Mesendoderm (in vitro differentiated cells): ENCODE measurements at regions not wholly inside any gene's neighbourhood (a gene's known extent, or its start where the extent isn't known, plus 50 kb on each side); places are given as distances from the start of the nearest gene placed in this dataset.

Experiments
- DNase-seq: peaks from one replicate; pipeline ENCODE4 v3.0.0; 2013
- H2AK5ac ChIP-seq: 2 replicates; pipeline ENCODE4 v1.6.1; 2013; ENCODE audit warnings: low read length, inconsistent platforms
- H2BK120ac ChIP-seq: 2 replicates; pipeline ENCODE4 v1.6.1; 2013; ENCODE audit warnings: low read depth, mild to moderate bottlenecking, low read length, moderate library complexity, mixed read lengths
- H2BK15ac ChIP-seq: replicated peaks from 2 replicates; pipeline ENCODE4 v1.6.1; 2013; ENCODE audit warnings: low read depth, mild to moderate bottlenecking, moderate library complexity
- H2BK5ac ChIP-seq: 2 replicates; pipeline ENCODE4 v1.6.1; 2013; ENCODE audit warnings: low read length, inconsistent platforms
- H3K18ac ChIP-seq: 2 replicates; pipeline ENCODE4 v1.6.1; 2013; ENCODE audit warnings: mild to moderate bottlenecking, low read length, mixed read lengths
- H3K23ac ChIP-seq: one replicate; pipeline ENCODE4 v1.6.1; 2013; ENCODE audit warnings: low read length
- H3K27ac ChIP-seq: 2 replicates; pipeline ENCODE4 v1.5.1; 2013; ENCODE audit warnings: low read depth, mild to moderate bottlenecking, inconsistent platforms, low read length, moderate library complexity
- H3K27me3 ChIP-seq: 2 replicates; pipeline ENCODE4 v1.6.1; 2013; ENCODE audit warnings: low read length, control low read depth, mild to moderate bottlenecking, inconsistent platforms; ENCODE audit not compliant: insufficient read depth, poor library complexity
- H3K36me3 ChIP-seq: 2 replicates; pipeline ENCODE4 v1.6.1; 2013; ENCODE audit warnings: low read length, inconsistent platforms; ENCODE audit not compliant: control insufficient read depth, insufficient read depth
- H3K4ac ChIP-seq: one replicate; pipeline ENCODE4 v1.6.1; 2013; ENCODE audit warnings: low read depth, mild to moderate bottlenecking, low read length, moderate library complexity
- H3K4me1 ChIP-seq: 2 replicates; pipeline ENCODE4 v1.6.1; 2013; ENCODE audit warnings: low read depth, low read length, inconsistent platforms; ENCODE audit not compliant: control insufficient read depth
- H3K4me2 ChIP-seq: 2 replicates; pipeline ENCODE4 v1.6.1; 2013; ENCODE audit warnings: low read length
- H3K4me3 ChIP-seq: 2 replicates; pipeline ENCODE4 v1.5.1; 2013; ENCODE audit warnings: mild to moderate bottlenecking, low read length
- H3K56ac ChIP-seq: one replicate; pipeline ENCODE4 v1.6.1; 2013; ENCODE audit warnings: low read length
- H3K79me1 ChIP-seq: 2 replicates; pipeline ENCODE4 v1.6.1; 2013; ENCODE audit warnings: low read length, inconsistent platforms
- H3K79me2 ChIP-seq: 2 replicates; pipeline ENCODE4 v1.6.1; 2013; ENCODE audit warnings: mild to moderate bottlenecking, low read length; ENCODE audit not compliant: control insufficient read depth, insufficient read depth
- H3K9ac ChIP-seq: 2 replicates; pipeline ENCODE4 v1.6.1; 2013; ENCODE audit warnings: low read length, inconsistent platforms
- H4K5ac ChIP-seq: one replicate; pipeline ENCODE4 v1.6.1; 2013; ENCODE audit warnings: low read length
- H4K8ac ChIP-seq: one replicate; pipeline ENCODE4 v1.6.1; 2013; ENCODE audit warnings: low read depth, mild to moderate bottlenecking, control low read depth, low read length, moderate library complexity
- WGBS: extraction: QIAGEN DNeasy Blood & Tissue Kit; methylation state at CpG from one replicate; pipeline ENCODE4 v1.1.7; 2013; ENCODE audit warnings: low lambda C conversion rate, missing lambda C conversion rate; ENCODE audit not compliant: insufficient coverage; ENCODE audit errors: extremely low coverage; 5-methylcytosine and 5-hydroxymethylcytosine counted together

DNA sequence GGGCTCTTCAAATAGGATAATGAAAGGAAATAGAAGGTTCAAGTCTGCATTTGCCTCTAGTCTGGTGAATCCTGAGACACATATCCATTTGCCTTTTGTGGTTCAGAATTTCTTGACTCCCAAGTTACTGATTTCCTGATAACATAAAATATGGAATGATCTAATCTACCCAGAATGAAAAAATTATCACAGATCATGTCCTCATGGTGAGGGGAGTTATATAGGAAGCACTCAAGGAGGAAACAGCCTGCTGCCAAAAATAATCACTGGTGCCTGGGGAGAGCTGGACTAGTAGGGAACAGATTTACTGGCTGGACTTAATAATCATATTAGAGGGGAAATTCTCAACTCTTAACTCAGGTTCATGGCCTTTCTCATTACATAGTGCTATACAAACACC is 95.5 kb upstream of the STK17B start:
- no peak overlapping the region for H3K4me3 ChIP-seq

DNA sequence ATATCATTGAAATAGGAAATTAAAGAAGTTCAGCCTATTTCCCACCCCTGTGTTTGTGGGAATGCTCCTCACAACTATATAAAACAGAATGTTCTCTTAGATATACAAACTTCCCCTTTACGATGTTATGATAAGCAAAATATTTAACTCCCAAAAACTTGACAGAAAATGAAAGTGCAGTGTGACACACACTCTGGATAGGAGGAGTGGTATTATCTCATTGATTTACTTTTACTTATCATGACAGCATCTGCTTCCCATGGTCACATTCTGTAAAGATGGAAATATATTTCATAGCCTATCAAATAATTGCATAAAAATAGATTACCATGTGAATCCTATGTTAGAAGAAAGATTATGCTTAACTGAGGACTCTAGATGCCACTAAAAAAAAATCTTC is 96.6 kb upstream of the STK17B start:
- no peak overlapping the region for H3K4ac ChIP-seq
- no peak overlapping the region for H4K5ac ChIP-seq
- no peak overlapping the region for H3K23ac ChIP-seq
- H3K36me3 ChIP-seq: no peaks in the 10 kb centered on the region
- no peak overlapping the region for H2BK15ac ChIP-seq
- H3K4me2 ChIP-seq: no peak overlapping the region
- no peak overlapping the region for H3K18ac ChIP-seq
- H4K8ac ChIP-seq: no peak overlapping the region
- H3K27ac ChIP-seq: no peak overlapping the region
- no peak overlapping the region for H3K56ac ChIP-seq
- no peak for DNase-seq
- H3K79me2 ChIP-seq: no peaks in the 10 kb centered on the region
- no peaks in the 10 kb centered on the region for H3K4me1 ChIP-seq
- H3K27me3 ChIP-seq: no peaks in the 10 kb centered on the region
- no peaks in the 10 kb centered on the region for H3K79me1 ChIP-seq
- no peak overlapping the region for H2BK5ac ChIP-seq
- no peak overlapping the region for H2AK5ac ChIP-seq
- H3K4me3 ChIP-seq: no peak overlapping the region
- no CpG with 5 or more reads among the region's 1 CpG for WGBS
- no peak overlapping the region for H3K9ac ChIP-seq
- H2BK120ac ChIP-seq: no peak overlapping the region

More for the DNA sequence above, 95.5 kb upstream of the STK17B start:
- H3K79me1 ChIP-seq: no peaks in the 10 kb centered on the region
- no peak overlapping the region for H2BK120ac ChIP-seq
- H3K4me1 ChIP-seq: no peaks in the 10 kb centered on the region
- H2BK5ac ChIP-seq: no peak overlapping the region
- H4K8ac ChIP-seq: no peak overlapping the region
- no peak overlapping the region for H2BK15ac ChIP-seq
- no peak for DNase-seq
- no peak overlapping the region for H3K18ac ChIP-seq
- no peak overlapping the region for H3K56ac ChIP-seq
- no peak overlapping the region for H4K5ac ChIP-seq
- no peak overlapping the region for H3K27ac ChIP-seq
- no peaks in the 10 kb centered on the region for H3K36me3 ChIP-seq
- no peak overlapping the region for H3K9ac ChIP-seq
- H3K79me2 ChIP-seq: no peaks in the 10 kb centered on the region
- H3K4me2 ChIP-seq: no peak overlapping the region
- H2AK5ac ChIP-seq: no peak overlapping the region
- H3K4ac ChIP-seq: no peak overlapping the region
- H3K27me3 ChIP-seq: no peaks in the 10 kb centered on the region
- H3K23ac ChIP-seq: no peak overlapping the region

GRCh38 chr2:196268538-196269338 is 97.4 kb upstream of the STK17B start:
- Histone ChIP-seq H3K4ac (no peak overlapping the region), H3K4me3 (no peak overlapping the region), H3K18ac (no peak overlapping the region), H3K4me2 (no peak overlapping the region), H3K79me1 (no peaks in the 10 kb centered on the region), H4K5ac (no peak overlapping the region), H3K79me2 (no peaks in the 10 kb centered on the region), H3K27ac (no peak overlapping the region), H3K23ac (no peak overlapping the region), H2BK5ac (no peak overlapping the region), H3K4me1 (no peaks in the 10 kb centered on the region), H2BK15ac (no peak overlapping the region), H2BK120ac (no peak overlapping the region), H3K27me3 (no peaks in the 10 kb centered on the region), H2AK5ac (no peak overlapping the region), H3K9ac (no peak overlapping the region), H4K8ac (no peak overlapping the region), H3K36me3 (no peaks in the 10 kb centered on the region), H3K56ac (no peak overlapping the region)
- peak; percentile 82 for DNase-seq
- no CpG with 5 or more reads among the region's 8 CpGs for WGBS

- no peaks in the 10 kb centered on the region for H3K36me3 ChIP-seq
- H3K4ac ChIP-seq: no peak overlapping the region
- H2AK5ac ChIP-seq: no peak overlapping the region
- H3K56ac ChIP-seq: no peak overlapping the region
- no peak overlapping the region for H2BK5ac ChIP-seq
- H2BK15ac ChIP-seq: no peak overlapping the region
- H3K4me2 ChIP-seq: no peak overlapping the region
- H3K4me1 ChIP-seq: no peaks in the 10 kb centered on the region
- H3K27ac ChIP-seq: no peak overlapping the region
- H3K18ac ChIP-seq: no peak overlapping the region
- H3K79me1 ChIP-seq: no peaks in the 10 kb centered on the region
- no CpG with 5 or more reads among the region's 3 CpGs for WGBS
- H3K79me2 ChIP-seq: no peaks in the 10 kb centered on the region
- H3K9ac ChIP-seq: no peak overlapping the region
- no peak for DNase-seq
- H4K5ac ChIP-seq: no peak overlapping the region
- H3K23ac ChIP-seq: no peak overlapping the region
- no peak overlapping the region for H2BK120ac ChIP-seq
- no peak overlapping the region for H4K8ac ChIP-seq
- H3K27me3 ChIP-seq: no peaks in the 10 kb centered on the region
- H3K4me3 ChIP-seq: no peak overlapping the region
These were observed 100.4 kb upstream of the STK17B start for GRCh38 chr2:196271795-196272194.

DNA sequence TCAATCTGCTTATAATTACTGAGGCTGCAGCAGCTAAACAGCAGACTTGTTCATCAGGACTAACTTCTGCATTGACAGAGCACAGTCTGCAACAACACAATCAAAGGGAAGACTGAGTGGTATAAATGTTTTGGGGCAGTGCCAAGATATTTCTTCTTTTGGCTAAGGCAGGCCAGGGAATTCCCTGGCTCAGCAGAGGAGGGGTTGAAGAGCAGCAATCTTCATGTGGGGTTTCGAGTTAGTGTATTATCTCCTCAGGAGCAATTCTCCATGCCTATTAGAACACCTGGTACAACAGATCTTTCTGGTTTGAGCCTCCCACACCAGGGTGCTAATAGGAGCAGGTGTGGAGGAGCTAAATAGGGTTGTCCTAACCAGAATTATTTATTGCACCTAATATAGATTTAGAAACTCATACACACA is 103.0 kb upstream of the STK17B start:
- H3K4me2 ChIP-seq: no peak overlapping the region
- H3K27me3 ChIP-seq: no peaks in the 10 kb centered on the region
- DNase-seq: no peak
- no peaks in the 10 kb centered on the region for H3K4me1 ChIP-seq
- no peak overlapping the region for H3K9ac ChIP-seq
- H3K4me3 ChIP-seq: no peak overlapping the region
- no peaks in the 10 kb centered on the region for H3K79me2 ChIP-seq
- no peak overlapping the region for H3K4ac ChIP-seq
- no peak overlapping the region for H3K23ac ChIP-seq
- no CpG with 5 or more reads among the region's 1 CpG for WGBS
- no peak overlapping the region for H3K27ac ChIP-seq
- no peaks in the 10 kb centered on the region for H3K79me1 ChIP-seq
- H3K36me3 ChIP-seq: no peaks in the 10 kb centered on the region
- no peak overlapping the region for H2BK5ac ChIP-seq
- H3K18ac ChIP-seq: no peak overlapping the region
- H2BK15ac ChIP-seq: no peak overlapping the region
- no peak overlapping the region for H3K56ac ChIP-seq
- no peak overlapping the region for H2BK120ac ChIP-seq
- H4K8ac ChIP-seq: no peak overlapping the region
- no peak overlapping the region for H4K5ac ChIP-seq
- no peak overlapping the region for H2AK5ac ChIP-seq
